ENCODE measurements at regions not wholly inside any gene's neighbourhood (a gene's known extent, or its start where the extent isn't known, plus 50 kb on each side); places are given as distances from the start of the nearest gene placed in this dataset.

DNA sequence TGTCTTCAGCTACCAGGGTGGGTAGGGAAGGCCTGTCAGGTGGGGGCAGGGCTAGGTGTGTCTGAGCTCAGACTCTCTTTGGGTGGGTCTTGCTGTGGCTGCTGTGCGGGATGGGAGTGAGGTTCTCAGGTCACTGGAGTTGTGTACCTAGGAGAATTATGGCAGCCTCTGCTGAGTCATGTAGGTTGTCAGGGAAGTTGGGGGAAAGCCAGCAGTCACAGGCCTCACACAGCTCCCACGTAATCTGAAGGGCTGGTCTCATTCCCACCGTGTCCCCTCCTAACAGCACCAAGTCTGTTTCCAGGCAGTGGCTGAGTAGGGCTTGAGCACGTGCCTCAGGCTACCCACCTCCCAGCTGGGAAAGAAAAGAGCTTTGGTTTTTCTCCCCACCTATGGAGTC lies 67.0 kb downstream of the CHCHD4 start:
- no peaks in the 10 kb centered on the region for H3K36me3 ChIP-seq
- TF ChIP-seq CTCF (IDR thresholded peaks at IDR 0.05) = no peak
- no peak for DNase-seq (ENCODE audit: low spot score in 2 of 2)
- peaks cover 3% of the 10 kb centered on the region in 2 donors for H3K9me3 ChIP-seq
- intact Hi-C loops (cut with DNase I) = no loop called here
- no peaks in the 10 kb centered on the region for H3K27me3 ChIP-seq
- H3K4me3 ChIP-seq = no peak overlapping the region
- H3K4me1 ChIP-seq = no peaks in the 10 kb centered on the region
- H3K27ac ChIP-seq = no peak overlapping the region

- Histone ChIP-seq H3K27me3 (no peaks in the 10 kb centered on the region), H3K4me1 (peaks cover 0 to 3% of the 10 kb centered on the region in 2 donors), H3K4me3 (no peak overlapping the region), H3K9me3 (no peaks in the 10 kb centered on the region), H3K27ac (no peak overlapping the region), H3K36me3 (no peaks in the 10 kb centered on the region)
- no peak for TF ChIP-seq CTCF (IDR thresholded peaks at IDR 0.05)
- intact Hi-C loops (cut with DNase I) = no loop called here
- no peak for DNase-seq (ENCODE audit: low spot score in 2 of 2)
Measured at GRCh38 chr3:14047841-14048240, 76.8 kb downstream of the CHCHD4 start.

GRCh38 chr3:14047027-14047426 lies 77.6 kb downstream of the CHCHD4 start:
- no peak for TF ChIP-seq CTCF (IDR thresholded peaks at IDR 0.05)
- H3K36me3 ChIP-seq = no peaks in the 10 kb centered on the region
- intact Hi-C loops (cut with DNase I) = no loop called here
- H3K4me3 ChIP-seq = no peak overlapping the region
- no peak for DNase-seq (ENCODE audit: low spot score in 2 of 2)
- H3K27ac ChIP-seq = no peak overlapping the region
- no peaks in the 10 kb centered on the region for H3K27me3 ChIP-seq
- H3K9me3 ChIP-seq = no peaks in the 10 kb centered on the region
- peaks cover 0 to 3% of the 10 kb centered on the region in 2 donors for H3K4me1 ChIP-seq

GRCh38 chr3:14042680-14043079 lies 82.0 kb downstream of the CHCHD4 start:
- DNase-seq (ENCODE audit: low spot score in 2 of 2) = no peak
- Histone ChIP-seq H3K36me3 (no peaks in the 10 kb centered on the region), H3K9me3 (no peaks in the 10 kb centered on the region), H3K27ac (no peak overlapping the region), H3K27me3 (no peaks in the 10 kb centered on the region), H3K4me3 (no peak overlapping the region), H3K4me1 (peaks cover 0 to 3% of the 10 kb centered on the region in 2 donors)
- intact Hi-C loops (cut with DNase I) = no loop called here
- no peak for TF ChIP-seq CTCF (IDR thresholded peaks at IDR 0.05)

- TF ChIP-seq CTCF (IDR thresholded peaks at IDR 0.05) = no peak
- Histone ChIP-seq H3K4me3 (no peak overlapping the region), H3K9me3 (peaks cover 0 to 6% of the 10 kb centered on the region in 2 donors), H3K27ac (no peak overlapping the region), H3K4me1 (peaks cover 0 to 3% of the 10 kb centered on the region in 2 donors), H3K36me3 (no peaks in the 10 kb centered on the region), H3K27me3 (no peaks in the 10 kb centered on the region)
- intact Hi-C loops (cut with DNase I) = no loop called here
- DNase-seq (ENCODE audit: low spot score in 2 of 2) = no peak
Measured at GRCh38 chr3:14039149-14039548, 85.5 kb downstream of the CHCHD4 start.

GRCh38 chr3:14037211-14037610 lies 87.5 kb downstream of the CHCHD4 start:
- DNase-seq (ENCODE audit: low spot score in 2 of 2) = no peak
- Histone ChIP-seq H3K4me1 (no peaks in the 10 kb centered on the region), H3K9me3 (peaks cover 0 to 6% of the 10 kb centered on the region in 2 donors), H3K4me3 (no peak overlapping the region), H3K27ac (no peak overlapping the region), H3K36me3 (no peaks in the 10 kb centered on the region), H3K27me3 (no peaks in the 10 kb centered on the region)
- intact Hi-C loops (cut with DNase I) = no loop called here
- no peak for TF ChIP-seq CTCF (IDR thresholded peaks at IDR 0.05)
